DMS53 treated with DMSO at 0.1 percent for 48 hours (cell line): ENCODE measurements at regions not wholly inside any gene's neighbourhood (a gene's known extent, or its start where the extent isn't known, plus 50 kb on each side); places are given as distances from the start of the nearest gene placed in this dataset.
"Not testable (repeated sequence)": the region's sequence is repeated elsewhere in the genome, so short reads cannot be mapped to it uniquely, and the experiment has no call there.

Experiments used
- DNase-seq: peaks from one replicate; lab custom pipeline; 2025; ENCODE audit not compliant: unreplicated experiment; lab: John Stamatoyannopoulos, UW

DNA sequence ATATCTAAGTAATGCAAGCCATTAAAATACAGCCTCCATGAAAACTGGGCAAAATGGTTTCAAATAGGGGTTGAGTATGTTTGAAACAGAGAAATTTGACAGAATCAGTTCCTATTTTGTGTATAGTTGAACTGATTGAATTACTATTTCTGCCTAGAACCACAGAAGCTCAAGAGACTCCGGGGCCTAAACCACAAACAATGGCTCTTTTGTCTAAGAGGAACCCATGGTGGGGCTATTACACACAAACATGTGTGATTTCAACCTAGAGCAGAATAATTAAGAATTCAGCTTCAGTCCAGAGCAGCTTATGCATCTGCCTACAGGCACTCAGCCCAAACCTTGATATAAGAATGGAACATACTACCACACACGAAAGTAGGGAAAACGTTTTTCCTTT, 171.2 kb upstream of the MPDZ start:
- DNase-seq, result no peak

GRCh38 chr9:13448482-13448881, 169.0 kb upstream of the MPDZ start:
- DNase-seq, result no peak

- DNase-seq, result no peak
Observed at GRCh38 chr9:13447843-13448422, 168.4 kb upstream of the MPDZ start.

DNA sequence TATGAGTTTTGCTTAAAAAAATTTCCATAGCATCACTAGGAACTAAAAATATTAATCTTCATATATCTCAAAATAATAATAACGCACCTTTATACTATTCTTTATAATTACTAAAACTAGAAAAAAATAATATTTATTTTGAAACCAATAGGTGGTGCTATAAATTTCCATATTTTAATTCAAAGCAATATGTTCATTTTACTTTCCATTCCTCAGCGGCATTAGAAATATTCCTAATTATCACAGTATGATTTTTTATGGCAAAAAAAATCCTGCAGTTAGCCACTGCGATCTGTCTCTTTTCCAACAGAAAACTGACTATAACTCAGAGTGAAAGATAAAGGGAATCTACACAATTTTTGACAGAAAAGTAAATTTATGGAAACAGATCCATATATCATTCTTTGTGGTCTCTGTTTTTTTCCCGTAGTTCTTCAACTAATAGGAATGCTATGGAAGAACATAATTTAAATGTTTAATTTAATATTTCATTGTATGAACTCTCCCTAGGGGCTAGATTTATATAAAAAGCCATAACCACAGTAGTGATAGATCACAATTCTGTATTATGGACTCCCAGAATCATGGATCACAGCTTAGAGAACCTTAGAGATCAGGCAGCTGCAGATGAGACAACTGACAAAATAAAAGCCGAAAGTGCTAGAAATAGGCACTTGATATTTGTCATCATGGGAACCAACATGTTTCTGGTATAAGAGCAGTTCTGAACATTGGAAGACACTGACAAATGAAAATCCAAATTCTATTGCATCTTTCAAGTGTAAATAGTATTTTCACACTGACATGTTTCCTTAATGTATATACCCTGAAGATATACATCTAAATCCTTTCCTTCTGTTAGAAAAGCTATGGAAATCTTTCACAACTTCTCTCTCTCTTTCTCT, 167.7 kb upstream of the MPDZ start:
- no peak for DNase-seq

DNA sequence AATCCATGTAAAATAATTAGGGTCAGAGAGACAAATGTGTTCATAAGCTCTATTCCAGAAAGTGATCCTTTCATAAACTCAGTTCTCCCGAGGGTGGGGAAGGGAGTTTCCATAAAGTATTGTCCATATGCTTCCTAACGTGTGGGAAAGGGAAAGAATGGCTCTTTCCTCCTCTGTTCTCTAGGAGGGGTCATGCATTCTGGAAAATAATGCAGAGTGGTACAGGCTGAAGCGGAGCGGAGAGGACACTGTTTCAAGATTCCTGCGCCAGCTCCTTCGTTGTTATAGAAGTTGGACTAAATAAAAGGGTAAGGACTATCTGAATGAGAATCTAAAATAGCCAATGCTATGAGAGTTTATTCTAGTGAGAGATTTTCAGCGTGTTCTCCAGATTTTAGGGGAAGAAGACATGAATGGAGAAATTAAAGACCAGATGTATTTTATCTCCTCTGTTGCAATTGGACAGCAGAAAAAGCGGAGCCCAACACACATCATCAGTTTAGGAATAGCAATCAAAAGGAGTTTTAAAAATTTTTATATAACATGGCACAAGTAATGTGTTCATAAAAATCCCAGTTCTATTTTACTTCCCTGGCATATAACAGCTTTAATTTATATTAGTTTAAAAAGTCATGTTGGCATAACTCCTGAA, 166.9 kb upstream of the MPDZ start:
- DNase-seq, result no peak

DNA sequence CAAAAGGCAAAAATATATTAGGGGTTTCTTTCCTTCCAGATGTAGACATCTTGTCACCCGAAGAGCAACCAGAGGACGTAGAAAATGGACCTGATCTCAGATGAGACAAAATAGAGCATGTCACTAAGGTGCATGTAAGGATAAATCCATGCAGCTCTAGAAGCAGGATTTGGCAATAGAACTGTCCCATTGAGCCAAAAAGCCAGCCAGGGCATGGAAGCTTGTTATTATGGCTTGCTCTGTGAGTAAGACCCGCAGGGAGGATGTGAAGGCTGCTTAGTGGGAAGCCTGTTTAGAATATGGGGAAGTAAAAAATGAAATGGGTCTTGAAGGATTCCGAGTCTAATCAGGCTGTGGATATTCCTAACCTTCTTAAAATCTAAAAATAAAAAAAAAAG, 165.6 kb upstream of the MPDZ start:
- DNase-seq, result no peak

DNA sequence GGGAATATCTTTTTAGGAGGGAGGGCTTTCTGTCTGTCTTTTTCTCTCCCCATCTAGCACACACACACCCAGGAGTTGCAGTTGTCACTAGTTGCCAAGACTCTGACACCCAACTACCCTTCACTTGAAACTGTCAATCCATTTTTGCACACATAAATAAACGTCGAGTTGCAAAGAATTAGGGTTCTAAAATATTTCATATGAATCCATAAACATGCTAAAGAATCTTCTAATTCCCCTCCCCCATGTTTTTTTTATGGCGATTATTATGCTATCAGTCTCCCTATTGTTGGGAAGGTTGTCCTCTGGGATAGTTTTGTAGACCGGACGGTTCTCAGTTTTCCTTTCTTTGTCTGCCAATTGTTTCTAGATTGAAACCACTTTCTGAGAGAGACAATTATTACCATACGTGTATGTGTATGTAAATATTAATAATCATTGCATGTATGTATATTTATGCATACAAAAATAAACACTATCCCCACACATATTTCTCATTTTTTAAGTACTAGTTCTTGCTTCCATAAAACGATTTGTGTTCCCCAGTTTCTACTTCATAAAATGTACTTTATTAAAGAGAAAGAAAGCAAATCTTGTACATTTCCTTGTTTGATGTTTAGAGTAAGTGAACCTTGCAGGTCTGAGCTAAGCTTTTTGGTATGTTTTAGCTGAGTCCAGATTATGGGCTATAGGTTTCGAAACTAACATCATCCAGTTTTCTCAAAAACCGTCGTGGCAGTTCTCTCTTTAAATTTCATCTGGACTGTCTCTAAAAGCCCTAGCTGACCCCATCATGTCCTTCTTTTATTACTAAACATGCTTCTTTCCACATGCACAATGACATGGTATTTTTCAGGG, 165.0 kb upstream of the MPDZ start:
- DNase-seq, result no peak

GRCh38 chr9:13443346-13444244, 164.1 kb upstream of the MPDZ start:
- no peak for DNase-seq

DNA sequence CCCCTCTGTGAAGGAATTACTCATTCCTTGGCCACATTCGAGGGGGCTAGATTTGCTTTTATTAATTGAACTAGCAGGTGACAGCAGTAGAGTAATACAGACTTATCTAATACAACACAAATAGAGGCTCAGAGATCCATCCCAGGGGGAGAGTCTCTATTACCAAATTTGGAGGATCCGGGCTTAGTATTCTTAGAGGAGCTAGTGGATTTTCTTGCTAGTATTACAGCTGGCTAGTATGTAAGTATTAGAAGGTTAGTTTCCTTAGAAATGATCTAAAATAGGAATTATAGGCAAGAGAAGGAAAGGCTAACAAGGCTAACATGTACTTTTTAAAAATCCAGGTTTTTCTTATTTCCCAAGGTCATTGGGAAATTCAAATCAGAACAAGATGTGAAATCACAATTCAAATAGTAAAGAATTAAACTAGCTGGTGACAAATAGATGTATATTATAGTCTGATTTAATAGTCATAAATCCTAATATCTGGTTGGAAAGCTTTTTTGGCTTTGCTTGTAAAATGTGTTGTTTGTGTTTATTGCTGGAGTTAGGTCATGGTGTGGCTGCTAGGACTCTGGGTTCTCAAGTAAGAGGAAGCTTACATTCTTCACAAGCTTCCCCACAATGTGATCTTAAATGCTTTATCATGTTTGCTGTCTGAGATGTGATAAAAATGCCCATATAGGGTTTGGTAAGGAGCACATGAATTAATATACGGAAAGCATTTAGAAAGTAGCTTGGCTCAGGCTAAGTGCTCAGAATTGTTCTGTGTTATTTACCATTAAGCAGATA, 160.4 kb upstream of the MPDZ start:
- DNase-seq, result no peak

DNA sequence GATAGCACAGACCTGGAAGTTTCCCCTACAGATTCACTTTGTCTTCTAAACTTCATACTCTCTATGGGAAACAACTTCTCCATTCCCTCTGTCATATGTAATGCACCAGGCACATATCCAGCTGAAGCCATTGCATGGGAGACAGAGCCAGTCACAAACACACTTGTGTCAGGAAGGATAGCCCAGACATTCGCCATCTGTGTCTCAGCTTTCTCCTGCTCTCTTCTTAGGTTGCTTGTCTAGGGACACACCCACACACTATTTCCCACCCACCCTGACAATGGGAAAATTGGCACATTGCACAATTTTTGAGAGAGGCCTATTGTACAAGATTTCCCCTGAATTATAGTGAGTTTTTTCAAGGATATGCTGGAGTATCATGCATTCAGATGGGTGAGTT, 158.4 kb upstream of the MPDZ start:
- no peak for DNase-seq

DNA sequence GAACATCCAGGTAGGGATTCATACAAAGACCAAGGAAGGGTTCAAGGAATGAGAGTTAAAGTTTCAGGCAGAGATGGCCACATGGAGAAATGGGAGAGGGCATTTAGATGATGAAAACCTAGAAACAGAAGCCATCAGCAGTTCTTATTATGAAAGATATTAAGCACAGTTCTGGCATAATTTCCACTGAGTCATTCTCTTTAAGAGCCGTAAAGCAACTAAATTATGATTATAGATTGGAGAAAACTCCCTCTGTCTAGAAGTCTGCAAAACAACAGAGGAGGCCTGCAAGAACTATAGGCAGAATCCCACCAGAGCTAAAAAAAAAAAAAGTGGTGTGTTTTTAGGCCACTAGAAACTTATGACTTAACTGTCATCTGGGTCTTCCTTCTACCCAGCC, 157.1 kb upstream of the MPDZ start:
- DNase-seq, result no peak

DNA sequence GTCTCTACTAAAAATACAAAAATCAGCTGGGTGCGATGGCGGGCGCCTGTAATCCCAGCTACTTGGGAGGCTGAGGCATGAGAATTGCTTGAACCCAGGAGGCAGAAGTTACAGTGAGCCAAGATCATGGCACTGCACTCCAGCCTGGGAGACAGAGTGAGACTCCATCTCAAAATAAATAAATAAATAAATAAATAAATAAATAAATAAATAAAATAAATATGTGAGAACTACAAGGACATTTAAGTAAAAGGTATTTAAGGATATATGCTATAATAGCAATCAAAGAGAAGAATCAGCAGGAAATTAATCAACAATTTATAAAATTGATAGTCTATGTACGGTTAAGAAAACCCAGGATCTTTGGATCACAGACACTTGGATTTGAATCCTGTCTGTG, 154.0 kb upstream of the MPDZ start:
- DNase-seq, result not testable (repeated sequence)

DNA sequence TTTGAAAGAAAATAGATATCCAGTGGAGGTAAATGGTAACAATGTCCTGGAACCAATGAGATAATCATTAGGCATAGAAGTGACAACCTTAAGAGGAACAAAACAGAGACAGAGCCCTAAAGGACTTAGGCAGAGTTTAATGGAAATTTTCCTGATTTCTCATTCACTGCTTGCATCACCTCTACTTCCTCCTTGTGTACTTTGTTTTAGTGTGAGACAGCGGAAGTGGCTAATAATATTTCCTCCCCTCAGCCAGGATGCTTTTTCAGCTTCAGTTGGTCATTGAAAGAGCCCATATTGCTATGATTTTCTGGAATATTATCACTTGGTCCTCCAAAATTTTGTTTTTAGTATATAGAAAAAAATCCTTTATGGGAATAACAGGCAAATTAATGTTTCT, 153.4 kb upstream of the MPDZ start:
- no peak for DNase-seq

DNA sequence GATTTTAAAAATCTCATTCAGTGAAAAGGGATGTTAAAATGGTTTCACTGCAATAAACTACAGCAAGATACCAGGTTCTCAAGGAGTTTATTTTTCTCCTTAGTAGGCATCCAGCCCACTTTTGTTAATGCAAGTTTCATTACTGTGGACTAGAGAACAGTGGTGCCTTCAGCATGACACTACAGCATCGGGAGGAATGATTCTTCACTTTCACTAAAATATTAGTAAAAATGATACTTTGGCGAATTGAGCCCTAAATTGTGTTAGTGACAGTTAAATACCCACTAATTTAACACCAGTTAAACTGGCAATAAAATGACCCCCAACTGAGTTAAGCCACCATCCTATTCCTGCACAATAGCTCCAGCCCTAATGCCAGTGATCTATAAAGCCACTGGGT, 152.2 kb upstream of the MPDZ start:
- no peak for DNase-seq

- DNase-seq, result no peak
Observed at GRCh38 chr9:13431222-13431536, 151.7 kb upstream of the MPDZ start.

DNA sequence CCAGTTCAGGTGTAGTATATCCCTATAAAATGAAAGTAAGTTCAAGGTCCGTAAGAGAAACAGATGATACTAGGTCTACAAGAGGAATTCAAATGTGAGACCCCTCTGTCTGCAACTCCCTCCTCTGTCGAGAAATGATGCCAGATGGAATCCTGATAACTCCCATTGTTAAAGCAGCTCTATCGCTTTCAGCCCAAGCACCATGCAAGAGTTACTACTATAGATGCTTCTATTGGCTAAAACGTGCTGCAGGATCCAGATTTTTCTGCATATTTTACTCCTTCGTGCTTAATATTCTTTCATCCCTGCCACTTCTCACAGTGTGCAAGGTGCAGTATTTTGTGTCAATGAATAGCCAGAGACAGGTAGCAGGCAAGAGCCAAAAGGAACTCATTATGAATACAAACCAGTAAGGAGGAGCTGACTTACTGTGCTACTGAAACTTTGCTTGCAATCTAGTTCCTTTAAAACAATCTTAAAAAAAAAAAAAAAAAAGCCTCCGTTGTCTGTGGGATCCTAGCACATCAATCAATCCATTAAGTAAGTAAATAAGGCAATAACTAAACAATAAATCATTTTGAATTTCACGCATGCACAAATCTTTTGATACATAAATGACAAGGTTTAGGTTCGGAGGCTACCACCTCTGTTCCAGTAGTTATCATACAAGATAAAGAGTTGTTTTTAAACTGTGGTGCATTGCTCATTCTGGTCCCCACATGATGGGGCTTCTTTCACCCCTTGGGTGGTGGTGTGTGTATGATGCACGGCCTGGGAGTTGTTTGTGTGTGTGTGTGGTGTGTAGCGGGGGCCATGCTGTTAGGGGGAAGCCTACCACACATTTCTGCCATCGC, 151.1 kb upstream of the MPDZ start:
- DNase-seq, result no peak

DNA sequence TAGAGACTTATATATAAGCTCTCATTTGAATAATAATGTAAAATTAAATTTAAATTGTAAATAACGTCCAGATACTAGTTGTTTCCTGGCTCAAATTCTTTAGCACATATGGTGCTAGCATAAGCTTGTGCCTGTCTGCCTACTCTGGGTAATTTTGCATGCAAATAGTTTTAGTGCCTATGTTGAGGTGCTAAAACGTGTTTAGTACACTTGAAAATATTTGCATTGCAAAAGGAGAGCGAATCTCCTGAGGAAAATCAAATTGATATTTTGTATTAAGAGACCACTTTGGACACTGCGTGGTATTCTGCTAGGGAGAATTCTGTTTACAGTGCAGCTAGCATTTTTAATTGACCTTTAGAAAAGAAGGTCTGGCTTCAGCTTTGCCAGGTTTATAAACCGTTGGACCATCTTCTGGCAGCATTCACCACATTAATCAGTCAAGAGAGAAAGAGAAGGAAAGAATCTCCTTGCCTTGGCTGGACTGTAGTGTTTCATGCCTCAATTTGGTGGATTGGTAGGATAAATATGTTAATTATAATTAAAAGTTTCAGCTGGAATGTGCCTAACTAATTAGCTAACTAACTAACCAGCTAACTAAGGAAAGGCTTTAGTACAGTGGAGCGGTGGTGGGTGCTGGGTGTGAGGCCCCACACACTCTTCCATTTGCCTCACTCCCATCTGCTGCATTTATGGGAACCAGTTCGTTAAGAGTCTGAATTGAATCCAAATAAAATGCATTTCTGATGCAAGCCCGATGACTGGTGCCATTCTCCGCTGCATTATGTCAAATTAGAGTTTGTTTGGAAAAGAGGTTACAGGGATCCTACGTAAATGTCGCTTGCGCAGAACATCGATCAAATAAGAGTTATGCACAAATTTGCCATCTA, 150.1 kb upstream of the MPDZ start:
- no peak for DNase-seq

- DNase-seq, result no peak
Observed at GRCh38 chr9:13428766-13429165, 149.3 kb upstream of the MPDZ start.
